ENCODE measurements at regions not wholly inside any gene's neighbourhood (a gene's known extent, or its start where the extent isn't known, plus 50 kb on each side); places are given as distances from the start of the nearest gene placed in this dataset.

DNA sequence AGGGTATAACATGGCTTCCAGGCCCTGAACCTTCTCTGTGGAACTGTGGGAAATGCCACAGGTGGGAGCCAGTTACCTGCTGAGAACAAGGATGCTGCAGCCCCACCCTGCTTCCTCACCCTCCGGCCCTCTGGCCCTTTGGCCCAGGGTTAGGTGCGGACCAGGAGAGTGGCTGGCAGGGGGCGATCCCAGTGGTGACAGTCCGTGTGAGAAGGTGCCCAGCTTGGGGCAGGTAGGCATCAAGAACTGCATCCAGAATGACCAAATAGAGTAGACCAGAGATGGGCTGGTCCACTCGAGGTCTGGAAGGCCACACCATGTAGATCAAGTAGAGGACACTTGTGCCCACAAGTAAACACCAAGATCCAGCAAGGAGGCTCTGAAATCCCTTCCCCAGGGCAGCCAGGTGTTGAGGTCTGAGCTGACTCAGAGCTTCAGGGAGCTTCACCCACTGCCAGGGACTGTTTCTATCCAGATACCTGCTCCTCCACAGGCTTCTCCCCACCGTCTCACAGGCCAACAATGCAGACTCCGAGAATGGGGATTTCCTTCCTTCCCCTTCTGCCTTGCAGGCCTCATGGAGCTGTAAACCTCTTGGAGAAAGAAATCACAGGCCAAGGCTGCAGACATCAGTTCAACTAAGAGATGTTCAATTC is 61.4 kb upstream of the ZSWIM6 start:
- H3K4me3 Mint-ChIP-seq: no peak overlapping the region
- H3K27ac Mint-ChIP-seq: no peak overlapping the region
- DNase-seq: no peak
- H3K4me1 Mint-ChIP-seq: peaks cover 7% of the 10 kb centered on the region
- H3K9me3 Mint-ChIP-seq: no peaks in the 10 kb centered on the region
- H3K36me3 Mint-ChIP-seq (ENCODE audit: low read depth): no peaks in the 10 kb centered on the region
- CTCF ChIA-PET: no interaction called here
- peaks cover 2% of the 10 kb centered on the region for H3K27me3 Mint-ChIP-seq
- POLR2A ChIA-PET: no interaction called here

DNA sequence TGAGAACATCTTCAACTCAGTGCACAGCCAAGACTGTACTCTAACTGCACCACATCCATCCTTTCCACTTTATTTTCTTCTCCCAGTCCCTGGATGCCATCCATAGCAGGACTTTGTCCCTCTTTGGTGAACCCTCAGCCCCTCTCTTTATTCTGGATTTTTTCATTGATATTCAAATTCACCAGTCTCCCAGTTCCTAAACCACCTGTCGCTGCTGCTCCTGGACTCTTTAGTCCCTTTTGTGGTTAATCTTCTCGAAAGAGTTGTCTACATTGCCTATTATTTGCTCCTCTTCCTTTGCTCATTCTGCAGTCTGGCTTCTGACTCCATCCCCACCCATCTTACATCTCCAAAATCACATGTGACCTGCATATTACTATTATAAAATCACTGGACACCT is 59.4 kb upstream of the ZSWIM6 start:
- no peak overlapping the region for H3K27ac Mint-ChIP-seq
- CTCF ChIA-PET: no interaction called here
- DNase-seq: no peak
- no peak overlapping the region for H3K4me3 Mint-ChIP-seq
- H3K9me3 Mint-ChIP-seq: no peaks in the 10 kb centered on the region
- H3K36me3 Mint-ChIP-seq (ENCODE audit: low read depth): no peaks in the 10 kb centered on the region
- peaks cover 22% of the 10 kb centered on the region for H3K4me1 Mint-ChIP-seq
- H3K27me3 Mint-ChIP-seq: no peaks in the 10 kb centered on the region
- POLR2A ChIA-PET: no interaction called here

- Mint-ChIP-seq H3K27me3 (no peaks in the 10 kb centered on the region), H3K9me3 (no peaks in the 10 kb centered on the region), H3K27ac (no peak overlapping the region), H3K4me1 (peaks cover 22% of the 10 kb centered on the region), H3K4me3 (no peak overlapping the region), H3K36me3 (ENCODE audit: low read depth) (no peaks in the 10 kb centered on the region)
- DNase-seq: no peak
- ChIA-PET POLR2A (no interaction called here), CTCF (interaction anchor here (0.5 to 0.7 kb wide), 3 partner anchors 85 to 221 kb away, joined by 3 read pairs; no protein-coding TSS in a partner anchor)
Observed at GRCh38 chr5:61273279-61273975, 58.6 kb upstream of the ZSWIM6 start.

DNA sequence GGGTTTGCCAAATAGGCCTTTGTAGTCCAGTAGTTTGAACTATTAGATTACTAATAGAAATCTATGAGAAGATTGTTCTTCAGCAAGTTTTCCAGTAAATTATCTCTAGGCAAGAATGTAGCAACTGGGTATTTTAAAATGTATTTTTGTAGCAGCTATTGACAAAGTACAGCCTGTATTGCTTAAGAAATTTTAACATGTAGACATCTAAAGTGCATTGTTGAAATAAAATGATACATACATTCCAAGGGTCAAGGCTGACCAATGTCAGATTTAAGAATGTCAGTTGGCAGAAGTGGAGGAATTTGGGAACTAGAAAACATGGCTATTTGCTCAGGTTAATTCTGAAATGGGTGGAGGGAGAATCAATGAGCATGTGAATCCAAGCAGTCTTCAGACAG is 57.5 kb upstream of the ZSWIM6 start:
- no peaks in the 10 kb centered on the region for H3K27me3 Mint-ChIP-seq
- no peak overlapping the region for H3K4me3 Mint-ChIP-seq
- H3K27ac Mint-ChIP-seq: no peak overlapping the region
- DNase-seq: no peak
- ChIA-PET CTCF (no interaction called here), POLR2A (no interaction called here)
- H3K9me3 Mint-ChIP-seq: no peaks in the 10 kb centered on the region
- H3K36me3 Mint-ChIP-seq (ENCODE audit: low read depth): no peaks in the 10 kb centered on the region
- H3K4me1 Mint-ChIP-seq: peaks cover 17% of the 10 kb centered on the region

DNA sequence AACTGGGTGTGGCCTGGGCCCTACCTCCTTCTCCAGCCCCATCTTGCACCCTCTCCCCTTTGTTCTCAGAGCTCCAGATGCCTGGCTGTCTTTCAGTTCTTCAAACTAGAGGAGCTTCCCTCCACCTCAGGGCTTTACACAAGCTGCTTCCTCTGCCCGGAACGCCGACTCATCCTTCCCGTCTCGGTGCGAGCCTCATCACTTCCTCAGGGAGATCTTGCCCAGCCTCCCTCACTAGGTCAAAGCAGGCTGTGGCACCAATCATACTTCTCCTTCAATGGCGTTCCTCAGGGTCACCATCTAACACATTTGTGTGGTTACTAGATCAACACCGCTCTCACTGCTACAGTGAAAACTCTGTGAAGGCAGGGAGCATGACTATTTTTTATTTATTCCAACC is 56.2 kb upstream of the ZSWIM6 start:
- peaks cover 16% of the 10 kb centered on the region for H3K4me1 Mint-ChIP-seq
- H3K27ac Mint-ChIP-seq: no peak overlapping the region
- no peak for DNase-seq
- CTCF ChIA-PET: no interaction called here
- H3K4me3 Mint-ChIP-seq: no peak overlapping the region
- no peaks in the 10 kb centered on the region for H3K36me3 Mint-ChIP-seq (ENCODE audit: low read depth)
- no peaks in the 10 kb centered on the region for H3K27me3 Mint-ChIP-seq
- POLR2A ChIA-PET: no interaction called here
- no peaks in the 10 kb centered on the region for H3K9me3 Mint-ChIP-seq

GRCh38 chr5:61277190-61277589 is 54.9 kb upstream of the ZSWIM6 start:
- ChIA-PET CTCF (interaction anchor here (0.7 kb wide), 1 partner anchor 55 kb away, joined by 3 read pairs; the partner anchor contains the start of gene ZSWIM6), POLR2A (interaction anchor here (1.1 kb wide), 1 partner anchor 55 kb away, joined by 3 read pairs; the partner anchor contains the start of gene ZSWIM6)
- no peaks in the 10 kb centered on the region for H3K9me3 Mint-ChIP-seq
- no peaks in the 10 kb centered on the region for H3K27me3 Mint-ChIP-seq
- no peak for DNase-seq
- H3K36me3 Mint-ChIP-seq (ENCODE audit: low read depth): no peaks in the 10 kb centered on the region
- no peak overlapping the region for H3K27ac Mint-ChIP-seq
- H3K4me3 Mint-ChIP-seq: peak overlapping the region; percentile 33
- peaks cover 16% of the 10 kb centered on the region for H3K4me1 Mint-ChIP-seq

DNA sequence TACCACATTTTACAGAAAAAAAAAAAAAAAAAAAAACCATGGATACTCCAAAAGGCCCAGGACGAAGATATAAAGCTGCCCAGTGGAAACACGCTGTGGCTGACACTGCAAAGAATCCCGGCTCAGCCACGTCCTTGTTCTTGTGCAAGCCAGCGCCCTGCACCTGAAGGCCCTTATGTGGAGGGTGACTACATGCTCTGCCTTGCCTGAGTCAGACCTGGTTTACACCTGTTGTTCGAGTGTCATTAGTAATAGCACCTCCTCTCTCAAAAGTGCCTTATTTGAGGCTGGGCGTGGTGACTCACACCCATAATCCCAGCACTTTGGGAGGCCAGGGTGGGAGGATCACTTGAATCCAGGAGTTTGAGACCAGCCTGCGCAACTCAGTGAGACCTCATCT is 54.3 kb upstream of the ZSWIM6 start:
- H3K27ac Mint-ChIP-seq: no peak overlapping the region
- ChIA-PET CTCF (interaction anchor here (0.7 to 0.8 kb wide), 2 partner anchors 11 to 54 kb away, joined by 3 read pairs; partner anchors contain the start of gene ZSWIM6), POLR2A (interaction anchor here (1.1 kb wide), 1 partner anchor 54 kb away, joined by 3 read pairs; the partner anchor contains the start of gene ZSWIM6)
- H3K4me1 Mint-ChIP-seq: peaks cover 16% of the 10 kb centered on the region
- DNase-seq: no peak
- no peaks in the 10 kb centered on the region for H3K9me3 Mint-ChIP-seq
- H3K36me3 Mint-ChIP-seq (ENCODE audit: low read depth): no peaks in the 10 kb centered on the region
- no peaks in the 10 kb centered on the region for H3K27me3 Mint-ChIP-seq
- H3K4me3 Mint-ChIP-seq: peak overlapping the region; percentile 33

DNA sequence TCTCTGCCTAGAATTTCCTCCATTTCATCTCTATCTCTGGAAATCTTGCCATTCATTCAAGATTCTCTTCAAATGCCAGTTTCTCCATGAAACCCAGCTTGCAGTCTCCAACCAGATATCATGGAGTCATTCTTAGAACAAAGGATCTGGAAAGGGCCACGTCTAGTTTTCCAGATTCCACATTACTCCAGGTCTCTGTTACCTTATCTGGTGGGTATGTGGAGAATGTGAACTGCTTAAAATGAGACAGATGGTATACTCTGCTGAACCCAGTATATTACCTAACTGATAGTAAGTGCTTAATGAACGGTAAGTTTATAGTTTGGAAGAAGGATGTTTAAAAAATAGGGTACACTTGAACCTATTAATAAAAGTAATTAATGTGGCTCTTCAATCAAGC is 52.3 kb upstream of the ZSWIM6 start:
- H3K27ac Mint-ChIP-seq: no peak overlapping the region
- no peaks in the 10 kb centered on the region for H3K9me3 Mint-ChIP-seq
- H3K27me3 Mint-ChIP-seq: no peaks in the 10 kb centered on the region
- H3K4me1 Mint-ChIP-seq: peaks cover 16% of the 10 kb centered on the region
- DNase-seq: no peak
- no peaks in the 10 kb centered on the region for H3K36me3 Mint-ChIP-seq (ENCODE audit: low read depth)
- ChIA-PET POLR2A (no interaction called here), CTCF (interaction anchor here (1.0 kb wide), 1 partner anchor 15 kb away, joined by 4 read pairs; no protein-coding TSS in a partner anchor)
- H3K4me3 Mint-ChIP-seq: no peak overlapping the region

- H3K27me3 Mint-ChIP-seq: no peaks in the 10 kb centered on the region
- H3K4me1 Mint-ChIP-seq: peaks cover 16% of the 10 kb centered on the region
- ChIA-PET POLR2A (no interaction called here), CTCF (interaction anchor here (1.0 kb wide), 1 partner anchor 16 kb away, joined by 4 read pairs; no protein-coding TSS in a partner anchor)
- no peak overlapping the region for H3K27ac Mint-ChIP-seq
- H3K9me3 Mint-ChIP-seq: no peaks in the 10 kb centered on the region
- no peak for DNase-seq
- H3K4me3 Mint-ChIP-seq: no peak overlapping the region
- H3K36me3 Mint-ChIP-seq (ENCODE audit: low read depth): no peaks in the 10 kb centered on the region
Observed at GRCh38 chr5:61280205-61280604, 51.9 kb upstream of the ZSWIM6 start.

DNA sequence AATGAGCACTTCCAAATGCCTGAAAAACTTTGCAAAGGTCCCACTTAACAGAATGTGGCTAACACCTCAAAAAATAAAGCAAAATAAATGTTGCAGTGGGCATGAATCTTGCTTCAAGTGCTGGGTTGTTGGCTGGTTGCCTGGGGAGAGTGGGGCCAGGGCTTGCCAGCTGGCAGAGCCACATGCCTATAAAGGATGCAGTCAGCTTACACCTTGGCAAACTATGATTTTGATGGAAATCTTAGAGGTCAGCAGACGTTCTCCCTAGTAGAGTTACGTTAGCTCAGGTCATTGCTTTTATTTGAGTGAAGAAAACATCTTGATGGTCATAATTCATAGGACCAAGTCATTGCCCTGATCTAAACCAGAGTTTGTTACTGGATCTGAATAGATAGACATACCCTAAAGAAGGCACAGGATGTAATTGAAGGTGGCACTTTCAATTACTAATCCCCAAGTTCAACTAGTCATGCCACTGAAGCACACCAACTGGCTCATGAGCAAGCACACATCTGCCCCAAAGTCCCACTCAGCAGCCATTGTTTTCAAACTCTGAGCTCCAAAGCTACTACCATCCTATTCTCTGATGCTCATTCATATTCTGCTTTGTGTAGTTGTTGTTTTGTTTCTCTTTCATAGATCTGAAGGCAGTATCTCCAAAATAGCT is 51.2 kb upstream of the ZSWIM6 start:
- no peak overlapping the region for H3K27ac Mint-ChIP-seq
- ChIA-PET POLR2A (no interaction called here), CTCF (interaction anchor here (0.7 to 1.0 kb wide), 2 partner anchors 16 to 51 kb away, joined by 3 to 4 read pairs; partner anchors contain the start of gene ZSWIM6)
- H3K4me1 Mint-ChIP-seq: peaks cover 12% of the 10 kb centered on the region
- H3K9me3 Mint-ChIP-seq: no peaks in the 10 kb centered on the region
- H3K27me3 Mint-ChIP-seq: no peaks in the 10 kb centered on the region
- no peaks in the 10 kb centered on the region for H3K36me3 Mint-ChIP-seq (ENCODE audit: low read depth)
- no peak overlapping the region for H3K4me3 Mint-ChIP-seq
- DNase-seq: peak; percentile 29

- Mint-ChIP-seq H3K4me1 (peaks cover 10% of the 10 kb centered on the region), H3K27ac (no peak overlapping the region), H3K9me3 (no peaks in the 10 kb centered on the region), H3K36me3 (ENCODE audit: low read depth) (no peaks in the 10 kb centered on the region), H3K27me3 (no peaks in the 10 kb centered on the region), H3K4me3 (no peak overlapping the region)
- CTCF ChIA-PET: no interaction called here
- no peak for DNase-seq
- POLR2A ChIA-PET: no interaction called here
Observed at GRCh38 chr5:61281686-61282085, 50.4 kb upstream of the ZSWIM6 start.
